ENCODE measurements at regions not wholly inside any gene's neighbourhood (a gene's known extent, or its start where the extent isn't known, plus 50 kb on each side); places are given as distances from the start of the nearest gene placed in this dataset.

DNA sequence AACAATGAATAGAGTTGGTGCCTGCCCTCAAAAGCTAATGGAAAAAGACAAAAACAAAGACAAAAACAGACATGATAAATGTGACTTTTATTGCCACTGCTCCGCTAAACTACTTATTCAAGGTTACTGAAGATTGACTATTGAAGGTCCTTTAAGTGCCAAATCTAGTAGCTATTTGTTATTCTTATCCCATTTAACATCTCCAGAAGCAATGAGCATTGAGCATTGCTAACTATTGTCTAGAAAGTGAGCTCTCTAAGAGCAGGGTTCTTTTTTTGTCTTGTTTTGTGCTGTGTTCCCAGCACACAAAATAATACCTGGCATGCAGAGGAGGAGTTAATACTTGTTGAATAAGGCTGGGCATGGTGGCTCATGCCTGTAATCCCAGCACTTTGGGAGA is 95.4 kb upstream of the SFRP2 start (continued):
- TF ChIP-seq, protein P1, sequence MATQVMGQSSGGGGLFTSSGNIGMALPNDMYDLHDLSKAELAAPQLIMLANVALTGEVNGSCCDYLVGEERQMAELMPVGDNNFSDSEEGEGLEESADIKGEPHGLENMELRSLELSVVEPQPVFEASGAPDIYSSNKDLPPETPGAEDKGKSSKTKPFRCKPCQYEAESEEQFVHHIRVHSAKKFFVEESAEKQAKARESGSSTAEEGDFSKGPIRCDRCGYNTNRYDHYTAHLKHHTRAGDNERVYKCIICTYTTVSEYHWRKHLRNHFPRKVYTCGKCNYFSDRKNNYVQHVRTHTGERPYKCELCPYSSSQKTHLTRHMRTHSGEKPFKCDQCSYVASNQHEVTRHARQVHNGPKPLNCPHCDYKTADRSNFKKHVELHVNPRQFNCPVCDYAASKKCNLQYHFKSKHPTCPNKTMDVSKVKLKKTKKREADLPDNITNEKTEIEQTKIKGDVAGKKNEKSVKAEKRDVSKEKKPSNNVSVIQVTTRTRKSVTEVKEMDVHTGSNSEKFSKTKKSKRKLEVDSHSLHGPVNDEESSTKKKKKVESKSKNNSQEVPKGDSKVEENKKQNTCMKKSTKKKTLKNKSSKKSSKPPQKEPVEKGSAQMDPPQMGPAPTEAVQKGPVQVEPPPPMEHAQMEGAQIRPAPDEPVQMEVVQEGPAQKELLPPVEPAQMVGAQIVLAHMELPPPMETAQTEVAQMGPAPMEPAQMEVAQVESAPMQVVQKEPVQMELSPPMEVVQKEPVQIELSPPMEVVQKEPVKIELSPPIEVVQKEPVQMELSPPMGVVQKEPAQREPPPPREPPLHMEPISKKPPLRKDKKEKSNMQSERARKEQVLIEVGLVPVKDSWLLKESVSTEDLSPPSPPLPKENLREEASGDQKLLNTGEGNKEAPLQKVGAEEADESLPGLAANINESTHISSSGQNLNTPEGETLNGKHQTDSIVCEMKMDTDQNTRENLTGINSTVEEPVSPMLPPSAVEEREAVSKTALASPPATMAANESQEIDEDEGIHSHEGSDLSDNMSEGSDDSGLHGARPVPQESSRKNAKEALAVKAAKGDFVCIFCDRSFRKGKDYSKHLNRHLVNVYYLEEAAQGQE (IDR thresholded peaks at IDR 0.05; ENCODE audit: unreplicated experiment): no peak
- TF ChIP-seq, protein P2, sequence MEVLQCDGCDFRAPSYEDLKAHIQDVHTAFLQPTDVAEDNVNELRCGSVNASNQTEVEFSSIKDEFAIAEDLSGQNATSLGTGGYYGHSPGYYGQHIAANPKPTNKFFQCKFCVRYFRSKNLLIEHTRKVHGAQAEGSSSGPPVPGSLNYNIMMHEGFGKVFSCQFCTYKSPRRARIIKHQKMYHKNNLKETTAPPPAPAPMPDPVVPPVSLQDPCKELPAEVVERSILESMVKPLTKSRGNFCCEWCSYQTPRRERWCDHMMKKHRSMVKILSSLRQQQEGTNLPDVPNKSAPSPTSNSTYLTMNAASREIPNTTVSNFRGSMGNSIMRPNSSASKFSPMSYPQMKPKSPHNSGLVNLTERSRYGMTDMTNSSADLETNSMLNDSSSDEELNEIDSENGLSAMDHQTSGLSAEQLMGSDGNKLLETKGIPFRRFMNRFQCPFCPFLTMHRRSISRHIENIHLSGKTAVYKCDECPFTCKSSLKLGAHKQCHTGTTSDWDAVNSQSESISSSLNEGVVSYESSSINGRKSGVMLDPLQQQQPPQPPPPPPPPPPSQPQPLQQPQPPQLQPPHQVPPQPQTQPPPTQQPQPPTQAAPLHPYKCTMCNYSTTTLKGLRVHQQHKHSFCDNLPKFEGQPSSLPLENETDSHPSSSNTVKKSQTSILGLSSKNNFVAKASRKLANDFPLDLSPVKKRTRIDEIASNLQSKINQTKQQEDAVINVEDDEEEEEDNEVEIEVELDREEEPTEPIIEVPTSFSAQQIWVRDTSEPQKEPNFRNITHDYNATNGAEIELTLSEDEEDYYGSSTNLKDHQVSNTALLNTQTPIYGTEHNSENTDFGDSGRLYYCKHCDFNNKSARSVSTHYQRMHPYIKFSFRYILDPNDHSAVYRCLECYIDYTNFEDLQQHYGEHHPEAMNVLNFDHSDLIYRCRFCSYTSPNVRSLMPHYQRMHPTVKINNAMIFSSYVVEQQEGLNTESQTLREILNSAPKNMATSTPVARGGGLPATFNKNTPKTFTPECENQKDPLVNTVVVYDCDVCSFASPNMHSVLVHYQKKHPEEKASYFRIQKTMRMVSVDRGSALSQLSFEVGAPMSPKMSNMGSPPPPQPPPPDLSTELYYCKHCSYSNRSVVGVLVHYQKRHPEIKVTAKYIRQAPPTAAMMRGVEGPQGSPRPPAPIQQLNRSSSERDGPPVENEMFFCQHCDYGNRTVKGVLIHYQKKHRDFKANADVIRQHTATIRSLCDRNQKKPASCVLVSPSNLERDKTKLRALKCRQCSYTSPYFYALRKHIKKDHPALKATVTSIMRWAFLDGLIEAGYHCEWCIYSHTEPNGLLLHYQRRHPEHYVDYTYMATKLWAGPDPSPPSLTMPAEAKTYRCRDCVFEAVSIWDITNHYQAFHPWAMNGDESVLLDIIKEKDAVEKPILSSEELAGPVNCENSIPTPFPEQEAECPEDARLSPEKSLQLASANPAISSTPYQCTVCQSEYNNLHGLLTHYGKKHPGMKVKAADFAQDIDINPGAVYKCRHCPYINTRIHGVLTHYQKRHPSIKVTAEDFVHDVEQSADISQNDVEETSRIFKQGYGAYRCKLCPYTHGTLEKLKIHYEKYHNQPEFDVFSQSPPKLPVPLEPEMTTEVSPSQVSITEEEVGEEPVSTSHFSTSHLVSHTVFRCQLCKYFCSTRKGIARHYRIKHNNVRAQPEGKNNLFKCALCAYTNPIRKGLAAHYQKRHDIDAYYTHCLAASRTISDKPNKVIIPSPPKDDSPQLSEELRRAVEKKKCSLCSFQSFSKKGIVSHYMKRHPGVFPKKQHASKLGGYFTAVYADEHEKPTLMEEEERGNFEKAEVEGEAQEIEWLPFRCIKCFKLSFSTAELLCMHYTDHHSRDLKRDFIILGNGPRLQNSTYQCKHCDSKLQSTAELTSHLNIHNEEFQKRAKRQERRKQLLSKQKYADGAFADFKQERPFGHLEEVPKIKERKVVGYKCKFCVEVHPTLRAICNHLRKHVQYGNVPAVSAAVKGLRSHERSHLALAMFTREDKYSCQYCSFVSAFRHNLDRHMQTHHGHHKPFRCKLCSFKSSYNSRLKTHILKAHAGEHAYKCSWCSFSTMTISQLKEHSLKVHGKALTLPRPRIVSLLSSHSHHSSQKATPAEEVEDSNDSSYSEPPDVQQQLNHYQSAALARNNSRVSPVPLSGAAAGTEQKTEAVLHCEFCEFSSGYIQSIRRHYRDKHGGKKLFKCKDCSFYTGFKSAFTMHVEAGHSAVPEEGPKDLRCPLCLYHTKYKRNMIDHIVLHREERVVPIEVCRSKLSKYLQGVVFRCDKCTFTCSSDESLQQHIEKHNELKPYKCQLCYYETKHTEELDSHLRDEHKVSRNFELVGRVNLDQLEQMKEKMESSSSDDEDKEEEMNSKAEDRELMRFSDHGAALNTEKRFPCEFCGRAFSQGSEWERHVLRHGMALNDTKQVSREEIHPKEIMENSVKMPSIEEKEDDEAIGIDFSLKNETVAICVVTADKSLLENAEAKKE (CRISPR knock-in tag; IDR thresholded peaks at IDR 0.05): no peak
- TF ChIP-seq ZNF331 (CRISPR knock-in tag; IDR thresholded peaks at IDR 0.05; ENCODE audit: low read depth): no peak
- no peak for TF ChIP-seq EZH2phosphoT487 (IDR thresholded peaks at IDR 0.05; ENCODE audit: unreplicated experiment)
- TF ChIP-seq ZNF114 (CRISPR knock-in tag; IDR thresholded peaks at IDR 0.05): no peak

DNA sequence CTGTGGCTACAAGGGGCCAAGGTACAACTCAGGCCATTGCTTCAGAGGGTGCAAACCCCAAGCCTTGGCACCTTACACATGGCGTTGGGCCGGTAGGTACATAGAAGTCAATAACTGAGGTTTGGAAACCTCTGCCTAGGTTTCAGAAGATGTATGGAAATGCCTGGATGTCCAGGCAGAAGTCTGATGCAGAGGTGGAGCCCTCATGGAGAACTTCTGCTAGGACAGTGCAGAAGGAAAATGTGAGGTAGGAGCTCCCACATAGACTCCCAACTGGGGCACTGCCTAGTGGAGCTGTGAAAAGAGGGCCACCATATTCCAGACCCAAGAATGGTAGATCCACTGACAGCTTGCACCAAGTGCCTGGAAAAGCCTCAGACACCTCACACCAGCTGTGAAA is 92.1 kb upstream of the SFRP2 start:
- Histone ChIP-seq H3K4me3 (no peak overlapping the region), H3K4me1 (ENCODE audit: insufficient read depth) (no peaks in the 10 kb centered on the region), H3K27me3 (ENCODE audit: insufficient read depth) (no peaks in the 10 kb centered on the region), H3K79me2 (replicated peaks; ENCODE audit: insufficient read depth) (no peaks in the 10 kb centered on the region), H3F3A (replicated peaks; ENCODE audit: low read depth) (no peaks in the 10 kb centered on the region), H3K4me2 (no peak overlapping the region), H3K9me2 (ENCODE audit: insufficient read depth) (0 out of 2 replicates have a peak, but pooled peaks cover 9% of the 10 kb centered on the region), H4K20me1 (replicated peaks; ENCODE audit: insufficient read depth) (no peaks in the 10 kb centered on the region), H3K36me3 (ENCODE audit: insufficient read depth) (peaks cover 3% of the 10 kb centered on the region; the same call in 1 of the 2 replicates), H2AFZ (no peak overlapping the region), H3K27ac (ENCODE audit: low read depth) (no peak overlapping the region)
- 0 out of 3 replicates have a peak, but pooled peaks cover 3% of the 10 kb centered on the region for H3K4me1 Mint-ChIP-seq
- peaks cover 39% of the 10 kb centered on the region for H3K9me3 Mint-ChIP-seq
- H3K36me3 Mint-ChIP-seq (ENCODE audit: low read depth): peaks cover 26% of the 10 kb centered on the region
- H3K27ac Mint-ChIP-seq: no peak overlapping the region
- DNase-seq (ENCODE audit: low spot score): peak; percentile 2
- H3K4me3 Mint-ChIP-seq: no peak overlapping the region
- H3K27me3 Mint-ChIP-seq (ENCODE audit: insufficient read depth, low read depth, poor library complexity): peaks cover 3% of the 10 kb centered on the region
- TF ChIP-seq NANOG (IDR thresholded peaks at IDR 0.05; ENCODE audit: borderline replicate concordance): no peak
- TF ChIP-seq POLR2AphosphoS5 (IDR thresholded peaks at IDR 0.05; ENCODE audit: low read depth): no peak
- TF ChIP-seq, protein P3, sequence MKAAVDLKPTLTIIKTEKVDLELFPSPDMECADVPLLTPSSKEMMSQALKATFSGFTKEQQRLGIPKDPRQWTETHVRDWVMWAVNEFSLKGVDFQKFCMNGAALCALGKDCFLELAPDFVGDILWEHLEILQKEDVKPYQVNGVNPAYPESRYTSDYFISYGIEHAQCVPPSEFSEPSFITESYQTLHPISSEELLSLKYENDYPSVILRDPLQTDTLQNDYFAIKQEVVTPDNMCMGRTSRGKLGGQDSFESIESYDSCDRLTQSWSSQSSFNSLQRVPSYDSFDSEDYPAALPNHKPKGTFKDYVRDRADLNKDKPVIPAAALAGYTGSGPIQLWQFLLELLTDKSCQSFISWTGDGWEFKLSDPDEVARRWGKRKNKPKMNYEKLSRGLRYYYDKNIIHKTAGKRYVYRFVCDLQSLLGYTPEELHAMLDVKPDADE (IDR thresholded peaks at IDR 0.05): no peak
- TF ChIP-seq EZH2phosphoT487 (IDR thresholded peaks at IDR 0.05; ENCODE audit: unreplicated experiment): no peak
- TF ChIP-seq, protein P1 (IDR thresholded peaks at IDR 0.05; ENCODE audit: unreplicated experiment): no peak
- TF ChIP-seq STAT1 (IDR thresholded peaks at IDR 0.05; ENCODE audit: unreplicated experiment): no peak
- no peak for TF ChIP-seq JUNB (IDR thresholded peaks at IDR 0.05; ENCODE audit: unreplicated experiment)
- TF ChIP-seq ZNF331 (CRISPR knock-in tag; IDR thresholded peaks at IDR 0.05; ENCODE audit: low read depth): no peak
- ATAC-seq: no peak
